Spinal cord (tissue), 9 donors: ENCODE measurements at regions not wholly inside any gene's neighbourhood (a gene's known extent, or its start where the extent isn't known, plus 50 kb on each side); places are given as distances from the start of the nearest gene placed in this dataset.

Source experiments
- DNase-seq, 6 donors: peaks; one replicate each; pipeline versions ENCODE4 v3.0.0 to v3.0.0-alpha.2; 2013 to 2015; ENCODE audit warnings: low spot score in 6 of 6, low read depth in 4 of 6
- H3K27ac ChIP-seq: one replicate; pipeline ENCODE4 v1.5.1; 2013; ENCODE audit warnings: low read depth, low read length, control low read depth
- H3K27me3 ChIP-seq: one replicate; pipeline ENCODE4 v1.6.1; 2013; ENCODE audit warnings: low read length; ENCODE audit not compliant: control insufficient read depth, insufficient read depth
- H3K36me3 ChIP-seq: one replicate; pipeline ENCODE4 v1.6.1; 2013; ENCODE audit warnings: low read length; ENCODE audit not compliant: control insufficient read depth, insufficient read depth
- H3K4me1 ChIP-seq: one replicate; pipeline ENCODE4 v1.6.1; 2013; ENCODE audit warnings: low read length; ENCODE audit not compliant: control insufficient read depth, insufficient read depth
- H3K4me3 ChIP-seq: one replicate; pipeline ENCODE4 v1.5.1; 2013; ENCODE audit warnings: low read depth, low read length, control low read depth
- H3K9me3 ChIP-seq: one replicate; pipeline ENCODE4 v1.6.1; 2013; ENCODE audit warnings: low read length; ENCODE audit not compliant: control insufficient read depth, insufficient read depth
- WGBS: methylation state at CpG from one replicate; pipeline ENCODE4 v1.1.5; 2013; ENCODE audit warnings: missing lambda C conversion rate; ENCODE audit not compliant: insufficient coverage; 5-methylcytosine and 5-hydroxymethylcytosine counted together
- donor health status: healthy.

DNA sequence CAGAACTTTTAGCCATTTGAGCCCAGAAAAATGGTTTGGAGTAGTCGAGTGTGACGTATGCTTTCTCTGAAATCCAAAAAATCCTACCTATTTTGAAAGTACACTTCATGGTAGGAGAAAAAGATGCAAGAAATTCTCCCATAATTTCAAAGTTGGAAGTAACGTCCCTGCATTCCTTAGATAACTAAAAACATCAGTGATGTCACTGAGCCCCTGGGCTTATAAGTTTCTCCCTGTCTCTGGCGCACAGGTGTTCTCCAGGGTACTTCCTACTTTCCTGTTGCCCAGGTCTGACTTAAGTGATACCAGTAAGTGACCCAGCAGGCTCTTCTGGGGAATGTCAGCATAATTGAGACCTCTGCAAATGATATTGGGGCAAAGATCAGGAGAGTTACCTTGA lies 90.5 kb upstream of the WDR1 start:
- peak in 1 of 6 donors; percentile 0 for DNase-seq
- H3K27ac ChIP-seq: no peak overlapping the region
- H3K4me1 ChIP-seq: no peaks in the 10 kb centered on the region
- peaks cover 1% of the 10 kb centered on the region for H3K9me3 ChIP-seq
- H3K27me3 ChIP-seq: no peaks in the 10 kb centered on the region
- H3K4me3 ChIP-seq: no peak overlapping the region
- H3K36me3 ChIP-seq: no peaks in the 10 kb centered on the region
- WGBS: 100% methylated on average over 2 of the region's 4 CpGs

DNA sequence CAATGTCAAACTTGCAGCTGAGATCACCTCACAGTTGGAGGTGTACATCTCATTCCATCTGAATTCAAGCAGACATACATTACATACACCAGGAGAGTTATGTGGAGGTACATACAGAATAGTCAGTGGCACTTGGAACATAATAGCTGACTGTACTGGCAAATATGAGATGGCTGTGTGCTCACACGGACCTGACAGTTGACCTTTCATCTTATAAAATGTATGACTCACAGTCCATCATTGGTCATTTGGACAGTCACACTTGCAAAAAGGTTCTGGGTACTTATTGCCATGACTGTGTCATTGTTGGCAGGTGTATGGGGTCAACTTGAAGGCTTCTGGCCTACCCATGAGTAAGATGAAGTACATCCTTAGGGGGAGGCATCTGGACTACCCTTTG lies 88.6 kb upstream of the WDR1 start:
- DNase-seq: peak in 1 of 6 donors; percentile 0
- no CpG with 5 or more reads among the region's 1 CpG for WGBS
- no peak overlapping the region for H3K4me3 ChIP-seq

DNA sequence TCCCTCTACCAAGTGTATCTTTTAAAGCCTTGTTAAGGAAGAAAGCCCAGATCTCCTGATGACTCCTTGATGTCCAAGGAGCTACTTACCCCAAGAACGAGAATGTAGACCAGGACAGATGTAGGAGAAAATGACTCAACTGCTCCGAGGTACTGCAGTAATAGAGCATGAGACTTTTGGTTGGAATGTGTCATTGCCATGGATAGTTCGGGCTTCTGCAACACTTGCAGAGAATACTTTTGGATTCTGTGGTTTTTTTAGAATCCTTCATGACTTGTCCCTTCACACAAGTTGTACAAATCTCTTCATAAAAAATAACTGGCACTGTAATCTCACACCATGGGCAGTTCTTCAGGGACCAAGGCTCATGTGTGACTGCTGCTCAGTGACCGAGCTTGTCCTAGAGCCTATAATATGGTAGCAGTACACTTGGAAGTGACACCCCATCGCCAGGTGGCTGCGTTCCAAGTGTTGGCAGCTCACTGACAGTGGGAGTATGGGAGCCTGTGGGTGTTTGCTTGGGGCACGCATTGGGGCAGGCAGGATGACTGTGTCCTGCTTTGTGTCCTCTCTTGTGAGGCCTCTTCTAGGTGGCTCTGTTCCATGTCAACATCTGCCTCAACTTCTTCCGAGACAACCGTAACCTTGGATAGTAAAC lies 87.9 kb upstream of the WDR1 start:
- peaks cover 1% of the 10 kb centered on the region for H3K9me3 ChIP-seq
- DNase-seq: peak in 1 of 6 donors; percentile 0
- H3K4me1 ChIP-seq: no peaks in the 10 kb centered on the region
- H3K4me3 ChIP-seq: no peak overlapping the region
- H3K27ac ChIP-seq: no peak overlapping the region
- no peaks in the 10 kb centered on the region for H3K36me3 ChIP-seq
- 92% methylated on average over 8 of the region's 9 CpGs for WGBS
- no peaks in the 10 kb centered on the region for H3K27me3 ChIP-seq

More for the DNA sequence above, 88.6 kb upstream of the WDR1 start:
- no peak overlapping the region for H3K27ac ChIP-seq
- no peaks in the 10 kb centered on the region for H3K27me3 ChIP-seq
- H3K4me1 ChIP-seq: no peaks in the 10 kb centered on the region
- peaks cover 1% of the 10 kb centered on the region for H3K9me3 ChIP-seq
- H3K36me3 ChIP-seq: no peaks in the 10 kb centered on the region

DNA sequence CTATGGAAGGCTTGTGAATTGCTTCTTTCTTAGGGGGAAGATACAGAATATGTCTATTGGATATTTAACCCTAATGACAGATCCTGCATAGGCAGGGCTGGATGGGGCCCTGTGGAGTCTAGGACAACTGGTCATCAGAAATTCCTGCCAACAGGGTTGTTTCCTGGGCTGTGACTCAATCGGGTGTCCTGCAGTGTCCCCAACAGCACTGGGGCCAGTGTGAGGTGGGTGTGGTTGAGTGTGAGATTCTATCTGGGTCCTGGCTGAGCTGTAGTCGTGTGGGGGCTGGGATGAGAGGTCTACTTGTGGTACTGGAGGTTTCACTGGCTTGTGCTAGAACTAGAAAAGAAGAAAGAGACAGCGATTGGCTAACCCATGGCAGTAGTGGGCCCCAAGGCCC lies 87.3 kb upstream of the WDR1 start:
- Histone ChIP-seq H3K4me1 (no peaks in the 10 kb centered on the region), H3K9me3 (peaks cover 1% of the 10 kb centered on the region), H3K27ac (no peak overlapping the region), H3K4me3 (no peak overlapping the region), H3K36me3 (no peaks in the 10 kb centered on the region), H3K27me3 (no peaks in the 10 kb centered on the region)
- 53% methylated on average over 2 of the region's 3 CpGs for WGBS
- DNase-seq: peak in 1 of 6 donors; percentile 0

DNA sequence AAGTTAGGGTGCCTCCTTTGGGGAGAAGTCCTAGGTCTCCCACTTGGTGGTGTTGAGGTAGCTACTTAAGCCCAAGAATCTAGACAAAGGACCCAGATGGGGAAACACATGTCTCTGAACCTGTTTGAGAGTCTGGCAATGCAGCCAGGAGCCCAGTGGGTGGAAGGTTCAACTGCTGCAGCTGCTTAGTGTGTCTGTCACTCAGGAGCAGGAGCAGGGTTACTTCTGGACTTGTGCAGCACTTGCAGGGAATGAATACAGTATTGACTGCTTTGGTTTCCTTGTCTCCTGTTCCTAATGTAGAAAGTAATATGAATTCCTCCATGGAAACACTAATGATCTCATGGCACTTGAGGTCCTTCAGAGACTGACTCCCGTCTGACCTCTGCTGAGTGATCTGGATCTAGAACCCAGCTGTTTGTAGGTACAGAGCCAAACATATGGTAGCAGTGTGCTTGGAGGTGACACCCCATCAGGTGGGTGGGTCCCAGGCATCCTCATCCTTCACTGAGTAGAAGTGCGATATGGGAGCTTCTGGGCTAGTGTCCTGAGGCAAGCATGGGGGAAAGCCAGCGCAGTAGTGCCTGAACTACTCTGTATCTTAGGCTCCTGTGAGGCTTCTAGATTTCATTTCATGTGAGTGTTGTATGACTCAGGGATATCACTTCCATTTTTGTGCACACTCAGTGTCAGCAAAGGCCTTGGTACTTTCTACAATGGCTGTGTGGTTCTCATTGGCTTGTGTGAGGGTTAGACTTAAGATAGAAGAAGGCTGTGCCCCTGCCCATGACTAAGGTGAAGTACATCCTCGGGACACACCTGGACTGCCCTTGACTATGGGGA lies 85.0 kb upstream of the WDR1 start:
- H3K27ac ChIP-seq: no peak overlapping the region
- DNase-seq: peak in 1 of 6 donors; percentile 0
- peaks cover 1% of the 10 kb centered on the region for H3K9me3 ChIP-seq
- H3K27me3 ChIP-seq: no peaks in the 10 kb centered on the region
- H3K36me3 ChIP-seq: no peaks in the 10 kb centered on the region
- 100% methylated on average over 2 of the region's 4 CpGs for WGBS
- H3K4me1 ChIP-seq: no peaks in the 10 kb centered on the region
- no peak overlapping the region for H3K4me3 ChIP-seq

DNA sequence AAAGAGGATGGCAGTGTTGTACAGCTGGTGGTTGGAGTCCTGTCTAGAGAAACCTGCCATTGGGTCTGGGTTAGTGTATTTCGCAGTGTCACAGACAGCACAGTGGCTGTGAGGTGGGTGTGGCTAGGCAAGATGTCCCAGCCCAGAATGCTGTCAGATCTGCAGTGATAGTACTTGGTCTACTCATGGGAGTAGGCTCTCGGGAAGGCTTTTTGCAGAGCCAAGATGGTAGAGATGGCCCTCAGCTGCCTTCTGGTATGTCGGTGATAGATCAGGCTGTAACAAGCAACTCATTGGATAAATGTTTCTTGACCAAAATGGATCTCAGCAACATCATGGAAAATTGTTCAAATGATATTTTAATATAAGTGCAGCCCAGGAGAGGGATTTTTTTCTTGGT lies 84.3 kb upstream of the WDR1 start:
- Histone ChIP-seq H3K4me1 (no peaks in the 10 kb centered on the region), H3K36me3 (no peaks in the 10 kb centered on the region)

DNA sequence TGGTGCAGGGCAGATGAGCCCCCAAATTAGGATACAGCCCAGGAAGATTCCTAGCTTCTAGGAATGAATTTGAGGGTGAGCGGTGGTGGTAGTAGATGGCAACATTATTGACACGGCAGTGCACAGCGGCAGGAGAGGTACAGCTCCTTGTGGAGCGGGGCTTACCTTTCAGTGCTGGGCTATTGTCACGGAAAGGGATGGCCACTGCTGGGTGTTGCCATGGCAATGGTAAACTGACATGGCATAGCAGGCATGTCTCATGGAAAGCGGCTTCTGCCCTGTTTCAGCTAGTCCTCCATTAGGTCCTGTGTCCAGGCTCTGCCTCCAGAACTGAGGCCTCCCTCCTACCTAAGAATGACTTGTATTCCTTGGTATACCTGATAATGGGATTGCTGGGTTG lies 81.8 kb upstream of the WDR1 start:
- H3K36me3 ChIP-seq: no peaks in the 10 kb centered on the region
- H3K9me3 ChIP-seq: no peaks in the 10 kb centered on the region
- 97% methylated on average over 6 of the region's 6 CpGs for WGBS
- H3K27ac ChIP-seq: no peak overlapping the region
- peak in 1 of 6 donors; percentile 0 for DNase-seq
- H3K4me1 ChIP-seq: no peaks in the 10 kb centered on the region
- H3K27me3 ChIP-seq: no peaks in the 10 kb centered on the region
- H3K4me3 ChIP-seq: no peak overlapping the region

More for the DNA sequence above, 84.3 kb upstream of the WDR1 start:
- Histone ChIP-seq H3K27me3 (no peaks in the 10 kb centered on the region), H3K4me3 (no peak overlapping the region), H3K9me3 (peaks cover 1% of the 10 kb centered on the region), H3K27ac (no peak overlapping the region)
- 0% methylated on average over 2 of the region's 3 CpGs for WGBS
- peak in 1 of 6 donors; percentile 0 for DNase-seq

DNA sequence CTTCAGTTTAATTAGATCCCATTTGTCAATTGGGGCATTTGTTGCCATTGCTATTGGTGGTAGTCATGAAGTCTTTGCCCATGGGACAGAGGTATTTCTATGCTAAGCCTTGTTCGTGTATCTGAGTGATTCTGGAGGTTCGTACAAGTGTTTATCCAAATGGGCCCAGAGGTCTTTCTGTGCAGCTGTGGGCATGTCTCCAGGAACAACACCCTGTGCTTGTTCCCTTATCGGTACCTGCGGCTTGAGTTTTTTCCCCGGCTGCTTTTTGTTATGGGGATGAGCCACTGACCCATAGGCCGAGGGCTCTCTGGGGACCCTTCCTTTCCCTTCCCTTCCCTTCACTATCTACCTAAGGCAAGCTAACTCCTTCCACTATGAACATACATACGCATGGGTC lies 81.4 kb upstream of the WDR1 start:
- H3K9me3 ChIP-seq: no peaks in the 10 kb centered on the region
- H3K36me3 ChIP-seq: no peaks in the 10 kb centered on the region
- no peaks in the 10 kb centered on the region for H3K4me1 ChIP-seq
- DNase-seq: no peak
- H3K27ac ChIP-seq: no peak overlapping the region
- WGBS: 89% methylated on average over 2 of the region's 7 CpGs
- no peaks in the 10 kb centered on the region for H3K27me3 ChIP-seq
- H3K4me3 ChIP-seq: no peak overlapping the region

DNA sequence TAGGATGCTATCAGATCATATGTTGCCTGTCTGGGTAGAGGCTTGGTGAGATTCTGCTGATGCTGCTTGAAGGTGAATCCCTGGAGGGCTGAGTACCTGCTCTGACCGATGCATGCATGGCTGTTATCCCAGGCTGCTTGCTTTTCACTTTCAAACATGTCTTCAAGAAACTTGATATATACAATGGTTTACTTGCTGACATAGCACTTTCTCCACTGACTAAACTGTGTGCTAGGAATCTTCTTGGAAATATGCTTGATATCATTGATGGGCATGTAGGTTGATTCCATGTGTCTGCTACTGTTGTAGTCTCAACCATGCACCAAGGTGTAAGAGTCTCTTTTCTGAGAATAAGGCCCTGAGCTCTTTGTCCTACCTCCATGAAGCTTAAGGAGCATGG lies 79.6 kb upstream of the WDR1 start:
- no peaks in the 10 kb centered on the region for H3K27me3 ChIP-seq
- no peak overlapping the region for H3K27ac ChIP-seq
- no peak overlapping the region for H3K4me3 ChIP-seq
- H3K4me1 ChIP-seq: no peaks in the 10 kb centered on the region
- DNase-seq: no peak
- no peaks in the 10 kb centered on the region for H3K9me3 ChIP-seq
- no peaks in the 10 kb centered on the region for H3K36me3 ChIP-seq
- WGBS: no CpG with 5 or more reads among the region's 1 CpG

DNA sequence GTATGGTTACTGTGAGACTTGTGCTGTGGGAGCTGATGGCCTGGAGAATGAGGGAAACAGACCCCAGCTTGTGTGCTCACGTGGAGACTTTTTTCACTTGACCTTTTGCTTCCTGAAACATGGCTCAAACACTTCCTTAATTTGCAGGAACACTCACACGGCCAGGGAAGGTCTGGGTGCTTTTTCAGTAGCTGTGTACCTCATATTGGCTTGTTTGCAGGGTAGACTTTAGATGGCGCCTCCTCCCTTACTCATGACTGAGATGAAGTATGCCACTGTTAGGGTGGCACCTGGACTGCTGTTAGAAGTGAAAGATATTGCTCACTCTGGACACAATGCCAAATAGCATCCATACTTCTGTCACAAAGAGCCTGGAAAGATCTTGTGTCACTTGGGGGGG lies 75.7 kb upstream of the WDR1 start:
- no peak overlapping the region for H3K4me3 ChIP-seq
- no peaks in the 10 kb centered on the region for H3K36me3 ChIP-seq
- no peaks in the 10 kb centered on the region for H3K27me3 ChIP-seq
- WGBS: 17% methylated on average over 1 of the region's 3 CpGs
- no peaks in the 10 kb centered on the region for H3K9me3 ChIP-seq
- H3K4me1 ChIP-seq: no peaks in the 10 kb centered on the region
- no peak for DNase-seq
- no peak overlapping the region for H3K27ac ChIP-seq
